Fibroblast of mammary gland (primary cell): ENCODE measurements at regions not wholly inside any gene's neighbourhood (a gene's known extent, or its start where the extent isn't known, plus 50 kb on each side); places are given as distances from the start of the nearest gene placed in this dataset.

ENCODE experiments used
- DNase-seq: peaks from one replicate; pipeline ENCODE4 v3.0.0-alpha.2; 2010; ENCODE audit warnings: low read depth
- H3K4me3 ChIP-seq: 2 replicates; pipeline ENCODE4 v1.5.1; 2011; ENCODE audit warnings: low read depth, mild to moderate bottlenecking, low read length, moderate library complexity; ENCODE audit not compliant: control insufficient read depth
- CTCF ChIP-seq: conservative IDR thresholded peaks from 2 replicates; pipeline ENCODE4 v1.5.1; 2011; ENCODE audit warnings: low read depth, low read length, inconsistent platforms; ENCODE audit not compliant: control insufficient read depth, insufficient read depth

GRCh38 chr12:24695103-24695502, 253.8 kb downstream of the BCAT1 start:
- TF ChIP-seq CTCF: no peak
- no peak for DNase-seq

GRCh38 chr12:24688601-24689000, 260.3 kb downstream of the BCAT1 start:
- DNase-seq: no peak
- no peak overlapping the region for H3K4me3 ChIP-seq
- TF ChIP-seq CTCF: no peak

More at GRCh38 chr12:24695103-24695502, 253.8 kb downstream of the BCAT1 start:
- no peak overlapping the region for H3K4me3 ChIP-seq

- DNase-seq: no peak
- no peak for TF ChIP-seq CTCF
Measured at GRCh38 chr12:24681570-24681969, 267.3 kb downstream of the BCAT1 start.

GRCh38 chr12:24679126-24679525, 269.8 kb downstream of the BCAT1 start:
- peak; percentile 62 for DNase-seq
- TF ChIP-seq CTCF: no peak
- no peak overlapping the region for H3K4me3 ChIP-seq

More at GRCh38 chr12:24681570-24681969, 267.3 kb downstream of the BCAT1 start:
- no peak overlapping the region for H3K4me3 ChIP-seq

GRCh38 chr12:24678436-24678835, 270.5 kb downstream of the BCAT1 start:
- DNase-seq: no peak
- TF ChIP-seq CTCF: no peak
- H3K4me3 ChIP-seq: no peak overlapping the region

GRCh38 chr12:24668563-24668962, 280.3 kb downstream of the BCAT1 start:
- TF ChIP-seq CTCF: no peak
- DNase-seq: peak; percentile 19
- no peak overlapping the region for H3K4me3 ChIP-seq
